ENCODE measurements at regions not wholly inside any gene's neighbourhood (a gene's known extent, or its start where the extent isn't known, plus 50 kb on each side); places are given as distances from the start of the nearest gene placed in this dataset.

DNA sequence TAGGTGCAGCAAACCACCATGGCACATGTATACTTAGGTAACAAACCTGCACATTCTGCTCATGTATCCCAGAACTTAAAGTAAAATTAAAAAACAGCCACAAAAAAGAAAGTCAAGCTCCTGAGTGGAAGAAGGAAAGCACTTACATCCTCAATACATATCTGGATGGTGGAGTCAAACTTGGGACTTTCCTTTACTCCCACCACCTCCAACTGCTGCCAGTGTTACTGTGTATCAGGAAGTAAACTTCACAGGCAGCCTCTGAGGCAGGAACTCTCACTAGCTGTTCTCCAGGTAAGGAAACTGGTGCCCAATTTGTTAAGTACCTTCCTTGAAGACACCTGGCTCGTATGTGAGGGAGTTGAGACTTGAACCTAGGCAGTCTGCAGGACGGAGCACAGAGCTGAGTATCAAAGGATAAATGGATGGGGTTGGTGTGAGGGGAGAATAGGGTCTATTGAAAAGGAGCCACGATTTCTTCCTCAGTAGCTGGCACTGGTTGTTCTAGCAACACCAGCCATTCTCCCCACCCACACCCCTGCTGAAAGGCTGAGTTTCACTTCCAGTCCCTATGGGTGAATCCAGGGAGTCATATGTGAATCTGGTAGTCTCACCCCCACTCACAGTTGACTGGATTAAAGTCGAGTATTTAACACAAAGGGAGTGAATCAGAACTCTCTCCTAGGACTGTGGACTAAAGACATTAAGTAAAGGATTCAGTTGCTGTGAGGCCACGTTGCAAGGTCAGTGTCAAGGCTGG is 50.0 kb upstream of the GPR39 start:
- TF ChIP-seq, protein P1, sequence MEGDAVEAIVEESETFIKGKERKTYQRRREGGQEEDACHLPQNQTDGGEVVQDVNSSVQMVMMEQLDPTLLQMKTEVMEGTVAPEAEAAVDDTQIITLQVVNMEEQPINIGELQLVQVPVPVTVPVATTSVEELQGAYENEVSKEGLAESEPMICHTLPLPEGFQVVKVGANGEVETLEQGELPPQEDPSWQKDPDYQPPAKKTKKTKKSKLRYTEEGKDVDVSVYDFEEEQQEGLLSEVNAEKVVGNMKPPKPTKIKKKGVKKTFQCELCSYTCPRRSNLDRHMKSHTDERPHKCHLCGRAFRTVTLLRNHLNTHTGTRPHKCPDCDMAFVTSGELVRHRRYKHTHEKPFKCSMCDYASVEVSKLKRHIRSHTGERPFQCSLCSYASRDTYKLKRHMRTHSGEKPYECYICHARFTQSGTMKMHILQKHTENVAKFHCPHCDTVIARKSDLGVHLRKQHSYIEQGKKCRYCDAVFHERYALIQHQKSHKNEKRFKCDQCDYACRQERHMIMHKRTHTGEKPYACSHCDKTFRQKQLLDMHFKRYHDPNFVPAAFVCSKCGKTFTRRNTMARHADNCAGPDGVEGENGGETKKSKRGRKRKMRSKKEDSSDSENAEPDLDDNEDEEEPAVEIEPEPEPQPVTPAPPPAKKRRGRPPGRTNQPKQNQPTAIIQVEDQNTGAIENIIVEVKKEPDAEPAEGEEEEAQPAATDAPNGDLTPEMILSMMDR (IDR thresholded peaks at IDR 0.05), result no peak
- no peak for TF ChIP-seq REST (IDR thresholded peaks at IDR 0.05; ENCODE audit: insufficient read depth in 1 of 2, low read depth in 2 of 2, low read length in 1 of 2)
- TF ChIP-seq POLR2AphosphoS5 (IDR thresholded peaks at IDR 0.05; ENCODE audit: low read depth, low read length), result no peak
- no peak for TF ChIP-seq SIN3A (IDR thresholded peaks at IDR 0.05; ENCODE audit: borderline replicate concordance, insufficient read depth, low read depth, low read length)
- no peak for TF ChIP-seq TCF7L2 (IDR thresholded peaks at IDR 0.05; ENCODE audit: low read depth, low read length)

Measured in Panc1 (cell line).